SIG-M5 treated with dmso at 0.1 percent for 504 hours (cell line): ENCODE measurements at regions not wholly inside any gene's neighbourhood (a gene's known extent, or its start where the extent isn't known, plus 50 kb on each side); places are given as distances from the start of the nearest gene placed in this dataset.
A peak's percentile ranks its signal among the peaks of the same experiment; 100 is the strongest.

ENCODE experiments used
- DNase-seq: peaks from one replicate; lab custom pipeline; 2025; ENCODE audit not compliant: unreplicated experiment; lab: John Stamatoyannopoulos, UW

GRCh38 chr10:108307250-108307924 is 1142.9 kb upstream of the SORCS1 start:
- DNase-seq = no peak

DNA sequence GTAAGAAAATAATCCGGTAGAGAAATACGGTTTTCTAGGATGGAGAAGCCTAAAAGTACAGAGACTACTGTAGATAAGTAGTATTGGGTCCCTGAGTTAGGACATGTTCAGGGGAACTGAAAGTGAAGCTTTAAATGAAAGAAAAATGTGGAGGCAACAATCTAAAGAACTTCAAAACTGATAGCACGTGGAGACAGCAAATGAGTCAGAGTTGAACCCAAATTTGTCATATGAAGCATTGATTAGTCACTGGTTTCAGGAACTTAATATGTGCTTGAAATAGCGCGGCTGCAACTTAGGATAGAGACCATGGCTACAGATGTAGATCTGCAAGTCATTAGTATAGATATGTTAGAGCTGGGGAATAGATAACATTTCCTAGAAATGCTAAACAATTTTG is 1138.6 kb upstream of the SORCS1 start:
- no peak for DNase-seq

GRCh38 chr10:108301002-108301401 is 1136.5 kb upstream of the SORCS1 start:
- DNase-seq = no peak

DNA sequence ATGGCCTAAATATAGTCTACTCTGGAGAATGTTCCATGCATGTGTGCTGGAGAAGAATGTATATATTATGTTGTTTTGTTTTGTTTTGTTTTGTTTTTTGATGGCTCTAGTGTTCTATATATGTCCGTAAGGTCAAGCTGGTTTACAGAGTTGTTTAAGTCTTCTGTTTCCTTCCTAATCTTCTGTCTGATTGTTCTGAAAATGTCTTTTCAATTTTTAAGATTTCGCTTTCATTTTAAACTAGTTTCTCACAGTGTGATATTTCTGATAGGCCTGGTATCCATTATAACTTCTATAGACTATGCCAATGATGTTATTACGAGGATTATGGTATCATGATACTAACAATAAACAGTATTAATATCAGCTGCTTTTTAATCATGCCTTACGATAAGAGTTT is 1126.3 kb upstream of the SORCS1 start:
- no peak for DNase-seq

DNA sequence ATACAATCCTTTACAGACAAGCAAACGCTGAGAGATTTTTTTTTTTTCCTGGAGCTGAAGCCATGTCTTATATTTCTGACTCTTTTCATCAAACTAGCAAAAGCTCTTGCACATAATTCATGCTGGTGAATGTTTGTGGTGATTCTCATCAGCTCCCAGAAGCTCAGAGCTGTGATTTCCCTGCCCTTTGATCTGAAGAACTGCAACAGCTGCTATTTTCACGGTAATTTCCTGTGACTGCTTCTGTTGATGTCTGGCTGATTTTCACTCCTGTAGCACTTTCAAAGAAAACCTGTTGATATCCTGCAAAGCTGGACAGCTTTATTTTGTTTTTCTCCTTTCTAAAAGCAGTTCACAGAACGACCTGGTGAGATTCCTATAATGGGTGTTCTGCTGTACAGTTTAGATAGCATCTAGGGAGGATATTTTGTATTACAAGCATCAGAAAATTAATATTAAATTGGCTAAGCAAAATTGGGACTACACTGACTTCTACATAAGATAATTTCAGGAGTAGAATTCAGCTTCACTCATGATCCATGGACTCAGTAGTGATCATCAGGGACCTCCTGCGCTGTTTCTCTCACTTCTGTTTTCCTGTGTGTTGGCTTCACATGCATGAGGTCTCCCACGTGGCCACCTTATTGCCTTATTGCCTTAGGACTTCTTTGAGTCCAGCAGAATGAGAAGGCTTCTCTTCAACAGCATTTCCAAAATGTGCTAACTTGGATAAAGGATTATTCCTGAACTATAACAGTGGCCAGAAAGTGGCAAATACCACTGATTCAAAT is 1111.6 kb upstream of the SORCS1 start:
- DNase-seq = no peak

- DNase-seq = no peak
These were observed 1095.9 kb upstream of the SORCS1 start for GRCh38 chr10:108260383-108260906.

GRCh38 chr10:108254089-108254488 is 1089.6 kb upstream of the SORCS1 start:
- DNase-seq = no peak

- DNase-seq = no peak
These were observed 1088.3 kb upstream of the SORCS1 start for GRCh38 chr10:108252771-108253170.

- DNase-seq = no peak
These were observed 1086.6 kb upstream of the SORCS1 start for GRCh38 chr10:108250936-108251620.

GRCh38 chr10:108249940-108250339 is 1085.4 kb upstream of the SORCS1 start:
- DNase-seq = no peak

DNA sequence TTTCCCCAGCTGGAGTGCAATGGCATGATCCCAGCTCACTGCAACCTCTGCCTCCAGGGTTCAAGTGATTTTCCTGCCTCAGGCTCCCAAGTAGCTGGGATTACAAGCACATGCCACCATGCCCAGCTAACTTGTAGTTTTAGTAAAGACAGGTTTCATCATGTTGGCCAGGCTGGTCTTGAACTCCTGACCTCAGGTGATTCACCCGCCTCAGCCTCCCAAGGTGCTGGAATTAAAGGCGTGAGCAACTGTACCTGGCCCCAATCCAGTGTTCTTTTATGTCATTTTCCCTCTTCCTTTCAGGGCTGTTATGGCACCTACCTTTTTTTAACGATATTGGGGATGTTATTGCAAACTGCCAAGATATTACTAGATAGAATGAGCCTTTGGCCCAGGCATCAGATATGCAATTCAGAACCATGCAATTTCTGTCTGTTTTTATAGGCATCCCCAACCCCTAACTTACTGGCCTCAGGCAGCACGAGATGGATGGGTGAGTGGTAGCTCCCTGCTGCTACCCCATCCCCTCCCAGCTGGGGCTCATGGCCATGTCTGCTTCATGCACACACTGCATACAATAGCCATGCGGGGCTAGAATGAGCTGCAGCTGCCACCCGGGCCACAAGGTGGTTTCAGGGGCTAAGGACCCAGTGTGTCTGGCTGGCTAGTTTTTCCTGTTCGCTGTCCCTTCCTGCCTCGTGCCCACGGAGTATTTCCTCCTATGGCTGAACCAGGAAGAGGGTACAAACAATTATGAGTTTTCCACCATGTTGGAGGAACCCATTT is 1080.1 kb upstream of the SORCS1 start:
- DNase-seq = no peak

DNA sequence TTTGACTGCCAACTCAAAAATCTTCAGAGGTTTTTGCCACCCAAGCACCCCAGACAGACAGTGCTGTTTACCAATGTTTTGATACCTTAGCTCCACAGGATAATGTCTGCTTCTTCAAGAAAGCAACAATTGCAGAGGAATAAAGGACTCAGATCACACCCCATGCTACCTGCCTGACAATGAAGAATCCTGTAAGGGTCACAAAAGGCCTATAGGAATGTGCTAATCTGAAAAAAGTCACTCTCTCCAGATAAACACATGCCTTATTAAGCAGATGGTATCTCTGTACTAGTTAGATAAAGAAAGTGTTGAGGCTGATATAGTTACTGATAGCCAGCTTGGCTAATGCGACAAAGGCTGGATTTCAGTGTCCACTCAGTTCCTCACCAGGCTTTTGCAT is 1076.7 kb upstream of the SORCS1 start:
- DNase-seq = no peak

- no peak for DNase-seq
These were observed 1073.8 kb upstream of the SORCS1 start for GRCh38 chr10:108238261-108238660.

GRCh38 chr10:108230478-108231170 is 1066.1 kb upstream of the SORCS1 start:
- DNase-seq = no peak

GRCh38 chr10:108208732-108209131 is 1044.2 kb upstream of the SORCS1 start:
- no peak for DNase-seq

DNA sequence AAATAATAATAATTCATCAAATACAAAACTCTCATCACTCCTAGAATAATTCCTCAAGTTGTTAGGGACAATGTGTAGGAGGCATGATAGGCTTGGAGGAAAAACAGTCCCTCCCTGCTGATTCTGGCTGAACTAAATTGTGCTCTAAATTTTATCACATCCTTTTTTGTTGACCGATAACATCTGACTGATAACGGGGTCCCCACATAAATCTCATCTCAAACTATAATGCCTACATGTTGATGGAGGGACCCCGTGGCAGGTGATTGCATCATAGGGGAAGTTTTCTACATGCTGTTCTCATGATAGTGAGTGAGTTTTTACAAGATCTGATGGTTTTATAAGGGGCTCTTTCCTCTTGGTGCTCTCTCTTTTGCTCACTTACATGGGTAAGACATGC is 1043.5 kb upstream of the SORCS1 start:
- no peak for DNase-seq

DNA sequence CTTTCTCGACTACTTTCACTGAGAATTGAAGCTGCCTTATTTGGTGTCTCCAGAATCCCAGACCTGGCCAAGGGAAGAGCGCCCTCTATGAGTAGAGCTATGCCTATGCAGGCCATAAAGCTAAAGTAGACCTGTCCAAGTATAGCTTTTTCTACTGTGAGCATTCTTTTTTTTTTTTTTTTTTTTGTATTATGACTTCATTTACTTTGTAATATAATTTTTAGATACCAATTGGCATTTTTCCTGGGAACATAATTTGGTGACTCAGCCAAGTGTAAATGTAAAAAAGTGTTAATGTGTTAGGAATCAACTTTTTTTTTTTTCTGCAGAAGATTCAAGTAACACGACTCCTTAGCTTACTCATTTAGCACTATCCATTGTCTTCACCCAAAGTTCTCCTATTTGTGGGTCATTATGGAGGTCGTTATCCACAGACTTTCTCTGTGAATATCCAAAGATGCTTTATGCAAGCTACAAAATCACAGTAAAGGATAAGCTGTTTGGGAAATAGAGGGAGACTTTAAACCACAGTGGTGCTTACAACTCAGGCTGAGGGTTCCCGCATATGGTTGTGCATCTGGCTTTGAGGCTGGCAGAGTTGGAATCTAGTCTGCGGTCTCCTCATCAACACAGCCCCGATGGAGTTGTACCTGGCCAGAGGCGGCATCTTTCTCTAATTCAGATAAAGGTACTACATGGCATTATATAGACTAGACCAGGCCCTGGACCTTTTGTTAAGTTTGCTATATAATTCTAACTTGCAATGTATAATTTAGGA is 1040.2 kb upstream of the SORCS1 start:
- peak; percentile 29 for DNase-seq

GRCh38 chr10:108203905-108204527 is 1039.5 kb upstream of the SORCS1 start:
- no peak for DNase-seq

- no peak for DNase-seq
These were observed 1023.0 kb upstream of the SORCS1 start for GRCh38 chr10:108187408-108188012.
